ENCODE measurements at regions not wholly inside any gene's neighbourhood (a gene's known extent, or its start where the extent isn't known, plus 50 kb on each side); places are given as distances from the start of the nearest gene placed in this dataset.

- CTCF ChIA-PET: interaction anchor here (0.6 to 0.7 kb wide), 2 partner anchors 228 to 545 kb away, joined by 3 read pairs; no protein-coding TSS in a partner anchor
- no peaks in the 10 kb centered on the region for H3K36me3 Mint-ChIP-seq (ENCODE audit: low read depth)
- intact Hi-C loops (cut with DNase I, micrococcal nuclease): no loop called here
Measured at GRCh38 chrX:43500996-43501694, 155.0 kb upstream of the MAOA start.

GRCh38 chrX:43504394-43504793 is 151.7 kb upstream of the MAOA start:
- no peaks in the 10 kb centered on the region for H3K27me3 ChIP-seq (ENCODE audit: control insufficient read depth in 1 of 2, insufficient read depth in 2 of 2, low read length in 2 of 2)
- ATAC-seq (ENCODE audit: poor library complexity) (no peak), DNase-seq (no peak)
- H3K27ac Mint-ChIP-seq: no peak overlapping the region
- no peak overlapping the region for H3K4me3 Mint-ChIP-seq
- intact Hi-C loops (cut with DNase I, micrococcal nuclease): no loop called here
- no peaks in the 10 kb centered on the region for H3K4me1 ChIP-seq (ENCODE audit: insufficient read depth, low read length)
- no peaks in the 10 kb centered on the region for H3K9me3 ChIP-seq (ENCODE audit: control insufficient read depth in 1 of 2, insufficient read depth in 1 of 2, low read length in 2 of 2)
- H3K27ac ChIP-seq (ENCODE audit: low read depth in 1 of 2, low read length in 2 of 2): no peak overlapping the region
- no peaks in the 10 kb centered on the region for H3K27me3 Mint-ChIP-seq
- no peak for TF ChIP-seq CTCF (IDR thresholded peaks at IDR 0.05)
- no peak overlapping the region for H3K4me3 ChIP-seq (ENCODE audit: low read length)
- POLR2A ChIA-PET: no interaction called here
- CTCF ChIA-PET: interaction anchor here (1.4 kb wide), 1 partner anchor 14 kb away, joined by 3 read pairs; no protein-coding TSS in a partner anchor
- no peaks in the 10 kb centered on the region for H3K36me3 ChIP-seq (ENCODE audit: insufficient read depth, low read length)
- no peaks in the 10 kb centered on the region for H3K4me1 Mint-ChIP-seq (ENCODE audit: low read depth)
- no peaks in the 10 kb centered on the region for H3K36me3 Mint-ChIP-seq (ENCODE audit: low read depth)
- no peaks in the 10 kb centered on the region for H3K9me3 Mint-ChIP-seq

More at GRCh38 chrX:43500996-43501694, 155.0 kb upstream of the MAOA start:
- DNase-seq (no peak), ATAC-seq (ENCODE audit: poor library complexity) (no peak)
- no peaks in the 10 kb centered on the region for H3K9me3 Mint-ChIP-seq
- Histone ChIP-seq H3K36me3 (ENCODE audit: insufficient read depth, low read length) (no peaks in the 10 kb centered on the region), H3K9me3 (ENCODE audit: control insufficient read depth in 1 of 2, insufficient read depth in 1 of 2, low read length in 2 of 2) (no peaks in the 10 kb centered on the region), H3K4me1 (ENCODE audit: insufficient read depth, low read length) (no peaks in the 10 kb centered on the region), H3K4me3 (ENCODE audit: low read length) (no peak overlapping the region), H3K27ac (ENCODE audit: low read depth in 1 of 2, low read length in 2 of 2) (no peak overlapping the region), H3K27me3 (ENCODE audit: control insufficient read depth in 1 of 2, insufficient read depth in 2 of 2, low read length in 2 of 2) (no peaks in the 10 kb centered on the region)
- no peaks in the 10 kb centered on the region for H3K4me1 Mint-ChIP-seq (ENCODE audit: low read depth)
- no peak for TF ChIP-seq CTCF (IDR thresholded peaks at IDR 0.05)
- POLR2A ChIA-PET: no interaction called here
- no peak overlapping the region for H3K27ac Mint-ChIP-seq
- no peaks in the 10 kb centered on the region for H3K27me3 Mint-ChIP-seq
- no peak overlapping the region for H3K4me3 Mint-ChIP-seq

GRCh38 chrX:43505769-43506168 is 150.3 kb upstream of the MAOA start:
- intact Hi-C loops (cut with DNase I, micrococcal nuclease): no loop called here
- Mint-ChIP-seq H3K27me3 (no peaks in the 10 kb centered on the region), H3K27ac (no peak overlapping the region), H3K36me3 (ENCODE audit: low read depth) (no peaks in the 10 kb centered on the region), H3K4me1 (ENCODE audit: low read depth) (no peaks in the 10 kb centered on the region), H3K4me3 (no peak overlapping the region), H3K9me3 (no peaks in the 10 kb centered on the region)
- DNase-seq (no peak), ATAC-seq (ENCODE audit: poor library complexity) (no peak)
- no peak for TF ChIP-seq CTCF (IDR thresholded peaks at IDR 0.05)
- Histone ChIP-seq H3K4me1 (ENCODE audit: insufficient read depth, low read length) (no peaks in the 10 kb centered on the region), H3K27ac (ENCODE audit: low read depth in 1 of 2, low read length in 2 of 2) (no peak overlapping the region), H3K9me3 (ENCODE audit: control insufficient read depth in 1 of 2, insufficient read depth in 1 of 2, low read length in 2 of 2) (no peaks in the 10 kb centered on the region), H3K36me3 (ENCODE audit: insufficient read depth, low read length) (no peaks in the 10 kb centered on the region), H3K4me3 (ENCODE audit: low read length) (no peak overlapping the region), H3K27me3 (ENCODE audit: control insufficient read depth in 1 of 2, insufficient read depth in 2 of 2, low read length in 2 of 2) (no peaks in the 10 kb centered on the region)
- POLR2A ChIA-PET: no interaction called here
- CTCF ChIA-PET: interaction anchor here (1.4 kb wide), 1 partner anchor 15 kb away, joined by 3 read pairs; no protein-coding TSS in a partner anchor
